ENCODE measurements at regions not wholly inside any gene's neighbourhood (a gene's known extent, or its start where the extent isn't known, plus 50 kb on each side); places are given as distances from the start of the nearest gene placed in this dataset.

GRCh38 chr1:5393146-5393545 lies 599.1 kb downstream of the NPHP4 start:
- intact Hi-C loops (cut with DNase I; ENCODE audit: low total_unique reads), result no loop called here
- H3K27me3 ChIP-seq, result peaks cover 9% of the 10 kb centered on the region
- no peaks in the 10 kb centered on the region for H3K4me1 ChIP-seq
- H3K36me3 ChIP-seq, result no peaks in the 10 kb centered on the region
- DNase-seq, result no peak
- H3K9me3 ChIP-seq, result no peaks in the 10 kb centered on the region
- TF ChIP-seq POLR2A (IDR thresholded peaks at IDR 0.05) (no peak), CTCF (IDR thresholded peaks at IDR 0.05) (no peak), POLR2AphosphoS5 (IDR thresholded peaks at IDR 0.05) (no peak), EP300 (IDR thresholded peaks at IDR 0.05; ENCODE audit: low read depth) (no peak)
- in situ Hi-C loops (cut with MboI; ENCODE audit: low pct_ligation_motif_present in 1 of 4, low pct_unique_long_range_greater_than_20kb in 1 of 4, low sequenced_read_pairs in 3 of 4), result no loop called here
- WGBS, 2 donors (ENCODE audit: low coverage in 1 of 2), result 72% methylated on average over 4 to 5 of the region's 5 CpGs
- no peak overlapping the region for H3K4me3 ChIP-seq
- no peak overlapping the region for H3K27ac ChIP-seq

GRCh38 chr1:5391725-5392124 lies 600.5 kb downstream of the NPHP4 start:
- TF ChIP-seq POLR2A (IDR thresholded peaks at IDR 0.05) (no peak), EP300 (IDR thresholded peaks at IDR 0.05; ENCODE audit: low read depth) (no peak), POLR2AphosphoS5 (IDR thresholded peaks at IDR 0.05) (no peak)
- no peaks in the 10 kb centered on the region for H3K9me3 ChIP-seq
- no peaks in the 10 kb centered on the region for H3K36me3 ChIP-seq
- 92% methylated on average over 2 to 12 of the region's 12 CpGs for WGBS, 2 donors (ENCODE audit: low coverage in 1 of 2)
- DNase-seq, result no peak
- no peaks in the 10 kb centered on the region for H3K4me1 ChIP-seq
- intact Hi-C loops (cut with DNase I; ENCODE audit: low total_unique reads) (no loop called here), in situ Hi-C loops (cut with MboI; ENCODE audit: low pct_ligation_motif_present in 1 of 4, low pct_unique_long_range_greater_than_20kb in 1 of 4, low sequenced_read_pairs in 3 of 4) (no loop called here)
- H3K27me3 ChIP-seq, result peaks cover 16% of the 10 kb centered on the region
- no peak overlapping the region for H3K4me3 ChIP-seq
- H3K27ac ChIP-seq, result no peak overlapping the region

GRCh38 chr1:5390504-5390903 lies 601.7 kb downstream of the NPHP4 start:
- DNase-seq, result no peak
- 65% methylated on average over 7 of the region's 7 CpGs; no CpG with 5 or more reads in 1 of the 2 donors for WGBS, 2 donors (ENCODE audit: low coverage in 1 of 2)
- Histone ChIP-seq H3K4me1 (no peaks in the 10 kb centered on the region), H3K4me3 (no peak overlapping the region), H3K9me3 (no peaks in the 10 kb centered on the region), H3K27me3 (peaks cover 16% of the 10 kb centered on the region), H3K27ac (no peak overlapping the region), H3K36me3 (no peaks in the 10 kb centered on the region)
- in situ Hi-C loops (cut with MboI; ENCODE audit: low pct_ligation_motif_present in 1 of 4, low pct_unique_long_range_greater_than_20kb in 1 of 4, low sequenced_read_pairs in 3 of 4), result no loop called here
- intact Hi-C loops (cut with DNase I; ENCODE audit: low total_unique reads), result no loop called here
- TF ChIP-seq CTCF (IDR thresholded peaks at IDR 0.05) (no peak), POLR2A (IDR thresholded peaks at IDR 0.05) (no peak), EP300 (IDR thresholded peaks at IDR 0.05; ENCODE audit: low read depth) (no peak), POLR2AphosphoS5 (IDR thresholded peaks at IDR 0.05) (no peak)

GRCh38 chr1:5389101-5389885 lies 602.9 kb downstream of the NPHP4 start:
- in situ Hi-C loops (cut with MboI; ENCODE audit: low pct_ligation_motif_present in 1 of 4, low pct_unique_long_range_greater_than_20kb in 1 of 4, low sequenced_read_pairs in 3 of 4) (no loop called here), intact Hi-C loops (cut with DNase I; ENCODE audit: low total_unique reads) (no loop called here)
- Histone ChIP-seq H3K4me3 (no peak overlapping the region), H3K27me3 (peaks cover 24% of the 10 kb centered on the region), H3K9me3 (no peaks in the 10 kb centered on the region), H3K36me3 (no peaks in the 10 kb centered on the region), H3K4me1 (no peaks in the 10 kb centered on the region), H3K27ac (no peak overlapping the region)
- no peak for DNase-seq
- TF ChIP-seq EP300 (IDR thresholded peaks at IDR 0.05; ENCODE audit: low read depth) (no peak), CTCF (IDR thresholded peaks at IDR 0.05) (no peak), POLR2AphosphoS5 (IDR thresholded peaks at IDR 0.05) (no peak)
- WGBS, 2 donors (ENCODE audit: low coverage in 1 of 2), result 75 to 87% methylated on average over 6 to 16 of the region's 16 CpGs
